AG09309 (cell line): ENCODE measurements at regions not wholly inside any gene's neighbourhood (a gene's known extent, or its start where the extent isn't known, plus 50 kb on each side); places are given as distances from the start of the nearest gene placed in this dataset.

ENCODE experiments used
- DNase-seq: peaks from one replicate; pipeline ENCODE4 v3.0.0-alpha.2; 2010; ENCODE audit warnings: low read depth
- H3K4me3 ChIP-seq: 2 replicates; pipeline ENCODE4 v1.5.1; 2011; ENCODE audit warnings: mild to moderate bottlenecking, low read depth, low read length, moderate library complexity; ENCODE audit not compliant: control insufficient read depth
- TF ChIP-seq, protein P1 (sequence below): IDR thresholded peaks from 2 replicates; pipeline ENCODE4 v1.5.1; 2011; ENCODE audit warnings: mild to moderate bottlenecking, low read depth, low read length, inconsistent platforms; ENCODE audit not compliant: insufficient read depth, control insufficient read depth; ENCODE audit errors: missing control alignments

DNA sequence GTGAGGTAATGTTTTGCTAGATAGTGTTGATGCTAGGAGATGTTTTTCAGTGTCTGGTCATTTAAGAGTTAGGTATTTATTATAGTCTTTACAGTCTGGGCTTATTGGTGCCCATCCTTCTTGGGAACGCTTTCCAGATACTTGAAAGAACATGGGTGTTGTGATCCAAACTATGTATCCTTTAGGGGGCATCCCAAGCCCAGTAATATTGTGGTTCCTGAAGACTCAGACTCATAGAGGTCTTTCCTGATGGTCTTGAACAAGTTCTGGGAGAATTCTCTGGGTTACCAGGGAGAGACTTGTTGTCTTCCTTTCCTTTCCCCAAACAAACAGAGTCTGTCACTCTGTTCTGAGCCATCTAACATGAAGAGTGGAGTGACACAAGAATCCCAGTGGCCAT is 99.7 kb upstream of the LRRC3B start:
- TF ChIP-seq, protein P1, sequence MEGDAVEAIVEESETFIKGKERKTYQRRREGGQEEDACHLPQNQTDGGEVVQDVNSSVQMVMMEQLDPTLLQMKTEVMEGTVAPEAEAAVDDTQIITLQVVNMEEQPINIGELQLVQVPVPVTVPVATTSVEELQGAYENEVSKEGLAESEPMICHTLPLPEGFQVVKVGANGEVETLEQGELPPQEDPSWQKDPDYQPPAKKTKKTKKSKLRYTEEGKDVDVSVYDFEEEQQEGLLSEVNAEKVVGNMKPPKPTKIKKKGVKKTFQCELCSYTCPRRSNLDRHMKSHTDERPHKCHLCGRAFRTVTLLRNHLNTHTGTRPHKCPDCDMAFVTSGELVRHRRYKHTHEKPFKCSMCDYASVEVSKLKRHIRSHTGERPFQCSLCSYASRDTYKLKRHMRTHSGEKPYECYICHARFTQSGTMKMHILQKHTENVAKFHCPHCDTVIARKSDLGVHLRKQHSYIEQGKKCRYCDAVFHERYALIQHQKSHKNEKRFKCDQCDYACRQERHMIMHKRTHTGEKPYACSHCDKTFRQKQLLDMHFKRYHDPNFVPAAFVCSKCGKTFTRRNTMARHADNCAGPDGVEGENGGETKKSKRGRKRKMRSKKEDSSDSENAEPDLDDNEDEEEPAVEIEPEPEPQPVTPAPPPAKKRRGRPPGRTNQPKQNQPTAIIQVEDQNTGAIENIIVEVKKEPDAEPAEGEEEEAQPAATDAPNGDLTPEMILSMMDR = no peak
- H3K4me3 ChIP-seq = no peak overlapping the region
- DNase-seq = no peak

DNA sequence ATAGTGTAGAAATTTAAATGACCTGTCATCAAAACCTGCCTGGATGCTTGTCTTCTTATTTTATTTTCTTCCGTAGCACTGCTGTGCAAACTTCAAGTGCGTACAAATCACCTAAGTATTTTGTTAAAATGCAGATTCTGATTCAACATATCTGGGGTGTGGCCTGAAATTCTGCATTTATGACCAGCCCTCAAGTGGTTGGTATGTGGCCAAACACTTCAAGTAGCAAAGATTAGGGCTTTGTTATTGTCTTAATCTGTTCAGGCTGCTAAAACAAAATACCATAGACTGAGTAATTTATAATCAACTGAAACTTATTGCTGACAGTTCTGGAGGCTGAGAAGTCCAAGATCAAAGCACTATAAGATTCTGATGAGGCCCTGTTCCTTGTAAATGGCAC is 97.6 kb upstream of the LRRC3B start:
- TF ChIP-seq, protein P1 = no peak
- no peak for DNase-seq
- H3K4me3 ChIP-seq = no peak overlapping the region

GRCh38 chr3:26535151-26535550 is 87.4 kb upstream of the LRRC3B start:
- no peak overlapping the region for H3K4me3 ChIP-seq
- no peak for DNase-seq
- TF ChIP-seq, protein P1 = no peak

- TF ChIP-seq, protein P1 = no peak
- H3K4me3 ChIP-seq = no peak overlapping the region
- no peak for DNase-seq
These were observed 85.6 kb upstream of the LRRC3B start for GRCh38 chr3:26536955-26537354.

DNA sequence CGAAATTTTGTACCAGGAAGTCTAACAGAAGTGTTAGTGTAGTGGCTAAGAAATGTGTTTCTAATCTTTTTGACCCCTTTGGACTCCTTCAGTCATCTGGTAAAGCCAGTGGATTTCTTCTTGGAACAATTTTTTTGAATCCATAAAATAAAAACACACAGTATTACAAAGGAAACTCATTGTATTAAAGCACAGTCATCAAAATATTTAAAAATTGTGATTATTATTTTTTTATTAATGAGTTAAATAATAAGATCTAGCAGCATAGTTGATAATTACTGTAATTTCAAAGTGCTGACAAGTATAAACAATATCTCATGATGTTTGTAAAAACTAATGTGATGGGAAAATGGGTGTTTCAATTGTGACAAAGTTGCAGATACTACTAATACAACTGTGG is 72.2 kb upstream of the LRRC3B start:
- H3K4me3 ChIP-seq = no peak overlapping the region
- no peak for DNase-seq
- TF ChIP-seq, protein P1 = no peak

- TF ChIP-seq, protein P1 = no peak
- no peak for DNase-seq
- no peak overlapping the region for H3K4me3 ChIP-seq
These were observed 65.9 kb upstream of the LRRC3B start for GRCh38 chr3:26556637-26557036.

DNA sequence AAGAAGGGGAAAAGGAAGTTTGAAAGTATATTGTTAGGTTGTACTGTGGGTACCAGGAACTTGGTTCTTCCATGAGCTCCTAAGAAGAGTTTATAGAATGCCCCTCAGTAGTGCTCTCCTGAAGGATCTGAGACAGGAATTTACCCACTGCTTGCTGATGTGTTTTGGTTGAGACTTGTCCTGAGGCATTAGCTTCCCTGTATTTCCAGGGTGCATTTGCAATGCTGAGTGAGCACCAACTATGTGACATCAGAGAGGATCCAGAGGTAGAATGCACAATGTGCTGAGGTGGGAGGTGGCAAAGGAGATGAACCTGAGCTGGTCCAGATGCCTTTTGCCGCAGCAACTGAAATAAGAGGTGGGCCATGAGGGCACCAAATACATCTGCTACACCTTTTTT is 64.3 kb upstream of the LRRC3B start:
- no peak for DNase-seq
- no peak overlapping the region for H3K4me3 ChIP-seq
- TF ChIP-seq, protein P1 = no peak
